ENCODE measurements at regions not wholly inside any gene's neighbourhood (a gene's known extent, or its start where the extent isn't known, plus 50 kb on each side); places are given as distances from the start of the nearest gene placed in this dataset.
"Not testable (repeated sequence)": the region's sequence is repeated elsewhere in the genome, so short reads cannot be mapped to it uniquely, and the experiment has no call there.

- DNase-seq (ENCODE audit: low spot score), result no peak
These were observed 115.4 kb upstream of the EMCN start for GRCh38 chr4:100633269-100633668.

DNA sequence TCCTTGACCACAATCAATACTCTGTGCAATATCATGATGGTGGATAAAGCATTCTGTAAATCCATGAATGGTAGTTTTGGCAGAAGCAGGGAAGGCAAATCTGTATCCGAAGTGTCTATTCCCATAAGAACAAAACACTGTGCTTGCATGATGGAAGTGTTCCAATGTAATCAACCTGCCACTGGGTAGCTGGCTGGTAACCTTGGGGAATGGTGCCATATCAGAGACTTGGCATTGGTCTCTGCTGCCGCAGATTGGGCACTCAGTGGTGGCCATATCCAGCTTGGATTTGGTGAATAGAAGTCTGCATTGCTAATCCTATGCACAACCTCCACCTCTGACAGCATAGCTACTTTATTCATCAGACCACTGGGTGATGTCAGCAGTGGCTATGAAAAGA, 114.3 kb upstream of the EMCN start:
- no peak for DNase-seq (ENCODE audit: low spot score)

DNA sequence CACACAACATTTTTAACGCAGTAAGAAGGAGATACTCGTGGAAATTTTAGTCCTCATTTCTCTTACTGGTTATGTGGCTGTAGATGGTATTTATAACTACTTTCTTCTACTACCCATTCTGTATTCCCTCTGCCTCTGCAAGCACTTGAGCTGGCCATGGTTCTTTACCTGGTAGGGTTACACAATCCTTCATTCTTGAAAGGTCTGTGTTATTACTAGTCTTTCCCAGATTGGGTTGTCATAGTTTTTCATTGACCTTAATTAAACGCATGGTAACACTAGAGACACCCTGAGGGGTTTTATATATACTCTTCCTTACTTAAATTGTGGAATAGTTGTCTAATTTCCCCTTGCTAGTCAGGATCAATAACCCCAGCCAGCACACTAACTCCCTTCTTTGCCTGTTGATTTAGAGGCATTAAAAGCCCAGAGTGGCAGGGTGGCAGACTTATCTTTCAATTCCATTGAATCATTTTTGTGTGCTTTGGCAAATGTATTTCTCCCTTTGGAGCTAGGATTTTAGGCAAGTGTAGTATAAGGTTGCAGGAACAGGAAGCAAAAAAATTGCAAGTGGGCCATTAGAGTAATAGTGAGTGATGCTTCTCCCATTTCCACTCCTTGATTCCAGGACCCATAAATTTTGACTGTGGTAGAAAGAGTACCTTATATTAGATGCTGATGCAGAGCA, 113.6 kb upstream of the EMCN start:
- DNase-seq (ENCODE audit: low spot score), result no peak

DNA sequence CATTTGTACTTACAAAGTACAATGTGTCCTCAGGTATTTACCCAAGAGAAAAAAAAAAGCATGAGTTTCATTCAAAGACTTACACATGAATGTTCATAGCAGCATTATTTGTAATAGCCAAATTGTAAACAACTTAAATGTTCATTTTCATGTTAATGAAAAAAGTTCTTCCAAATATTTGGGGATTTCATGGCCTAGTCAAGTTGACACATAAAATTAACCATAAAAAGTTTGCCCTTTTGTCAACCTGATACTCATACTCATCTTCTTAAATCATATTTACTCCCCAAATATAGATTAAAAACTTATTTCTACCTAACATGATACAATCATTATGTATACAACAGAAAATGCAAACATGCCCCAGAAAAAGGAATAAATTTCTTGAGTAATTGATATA, 112.5 kb upstream of the EMCN start:
- no peak for DNase-seq (ENCODE audit: low spot score)

- no peak for DNase-seq (ENCODE audit: low spot score)
These were observed 92.0 kb upstream of the EMCN start for GRCh38 chr4:100609810-100610209.

GRCh38 chr4:100608651-100609050, 90.8 kb upstream of the EMCN start:
- not testable (repeated sequence) for DNase-seq (ENCODE audit: low spot score)

GRCh38 chr4:100605144-100605543, 87.3 kb upstream of the EMCN start:
- DNase-seq (ENCODE audit: low spot score), result no peak

- DNase-seq (ENCODE audit: low spot score), result no peak
These were observed 76.1 kb upstream of the EMCN start for GRCh38 chr4:100593935-100594334.

- no peak for DNase-seq (ENCODE audit: low spot score)
These were observed 73.5 kb upstream of the EMCN start for GRCh38 chr4:100591161-100591876.

DNA sequence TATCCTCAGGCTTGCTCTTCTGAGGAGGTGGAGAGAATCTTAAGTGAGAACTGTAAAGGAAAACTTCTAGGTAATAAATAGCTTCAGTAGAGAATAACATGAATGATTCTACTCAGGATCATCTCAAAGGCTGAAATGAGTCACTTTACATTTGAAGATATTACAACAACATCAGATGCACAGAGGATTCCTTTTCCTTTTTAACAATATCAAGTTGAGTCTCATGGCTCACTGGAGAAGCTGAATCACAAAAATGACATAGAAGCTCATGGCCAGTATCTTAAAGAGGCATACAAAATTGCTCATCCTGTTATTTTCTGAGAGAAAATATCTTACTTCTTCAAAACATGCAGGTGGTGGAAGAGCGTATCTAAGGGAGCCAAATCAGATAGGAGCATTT, 72.5 kb upstream of the EMCN start:
- DNase-seq (ENCODE audit: low spot score), result peak; percentile 7

DNA sequence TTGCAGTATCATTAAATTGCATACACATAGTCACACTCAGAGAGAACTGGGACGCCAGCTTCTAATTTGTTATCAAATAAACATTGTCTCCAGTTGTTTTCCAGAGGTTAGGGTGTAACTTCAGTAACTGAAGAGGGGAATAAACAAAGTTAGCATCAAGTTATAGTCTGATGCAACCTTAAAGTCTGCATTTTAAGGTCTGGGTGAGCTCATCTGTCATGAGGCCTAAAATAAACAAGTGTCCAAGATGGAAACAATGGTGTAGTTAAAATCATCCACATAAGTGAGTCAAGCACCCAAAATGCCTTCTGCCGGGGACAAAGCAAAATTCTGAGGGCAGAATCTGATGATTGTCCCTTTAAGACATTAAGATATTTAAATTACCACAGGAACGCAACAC, 70.3 kb upstream of the EMCN start:
- no peak for DNase-seq (ENCODE audit: low spot score)

DNA sequence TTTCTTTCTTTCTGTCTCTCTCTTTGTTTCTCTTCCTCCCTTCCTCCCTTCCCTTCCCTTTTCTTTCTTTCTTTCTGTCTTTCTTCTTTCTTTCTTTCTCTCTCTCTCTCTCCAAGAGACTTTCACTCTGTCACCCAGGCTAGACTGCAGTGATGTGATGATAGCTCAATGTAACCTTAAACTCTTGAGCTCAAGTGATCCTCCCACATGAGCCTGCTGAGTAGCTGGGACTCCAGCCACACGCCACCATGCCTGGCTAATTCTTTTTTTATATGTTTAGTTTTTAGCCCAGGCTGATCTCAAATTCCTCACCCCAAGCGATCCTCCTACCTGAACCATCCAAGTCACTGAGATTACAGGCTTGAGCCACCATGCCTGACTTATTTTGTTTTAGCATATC, 64.3 kb upstream of the EMCN start:
- no peak for DNase-seq (ENCODE audit: low spot score)

GRCh38 chr4:100581337-100581736, 63.5 kb upstream of the EMCN start:
- no peak for DNase-seq (ENCODE audit: low spot score)

DNA sequence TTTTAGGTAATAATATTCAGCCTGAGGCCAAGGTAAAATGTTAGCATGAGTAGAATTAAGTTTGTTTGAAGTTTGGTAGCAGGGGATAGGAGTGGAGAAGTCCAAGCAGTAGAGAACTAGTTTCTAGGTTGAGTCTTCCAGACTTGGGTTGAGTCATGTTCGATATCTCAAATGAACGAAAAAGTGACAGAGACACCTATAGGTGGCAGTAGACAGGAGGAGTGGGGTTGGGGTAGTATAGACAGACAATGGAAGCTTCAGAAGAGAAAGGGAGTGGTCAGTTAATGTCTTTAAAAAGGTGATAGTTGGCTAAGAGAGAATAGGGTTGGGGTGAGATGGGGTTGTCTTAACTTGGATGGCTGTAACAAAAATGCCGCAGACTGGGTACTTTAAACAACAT, 58.7 kb upstream of the EMCN start:
- no peak for DNase-seq (ENCODE audit: low spot score)

- DNase-seq (ENCODE audit: low spot score), result no peak
These were observed 56.8 kb upstream of the EMCN start for GRCh38 chr4:100574607-100575006.

DNA sequence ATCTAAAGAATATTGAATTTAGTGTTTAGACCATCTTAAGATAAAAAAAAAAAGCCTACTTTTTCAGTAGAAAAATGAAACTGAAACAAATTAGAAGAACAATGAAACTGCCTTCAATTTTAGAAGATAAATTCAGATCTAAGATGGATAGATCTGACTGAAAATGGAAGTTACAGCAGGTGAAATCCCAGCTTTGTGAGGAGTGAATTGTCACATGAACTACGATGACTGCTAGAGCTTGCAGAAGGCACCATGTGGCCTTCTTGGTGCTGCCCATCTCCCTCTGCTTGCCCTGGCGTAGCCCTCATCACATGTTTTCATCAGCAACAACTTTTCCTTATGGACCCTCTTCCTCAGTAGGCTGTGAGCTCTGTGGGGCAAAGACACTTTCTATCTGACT, 51.4 kb upstream of the EMCN start:
- DNase-seq (ENCODE audit: low spot score), result no peak
